ENCODE measurements at regions not wholly inside any gene's neighbourhood (a gene's known extent, or its start where the extent isn't known, plus 50 kb on each side); places are given as distances from the start of the nearest gene placed in this dataset.
A peak's percentile ranks its signal among the peaks of the same experiment; 100 is the strongest.

- H3K9me3 ChIP-seq (ENCODE audit: insufficient read depth, low read length), result no peaks in the 10 kb centered on the region
- no peak for TF ChIP-seq SUZ12 (IDR thresholded peaks at IDR 0.05; ENCODE audit: extremely low read depth, insufficient read depth, insufficient read length)
- TF ChIP-seq YY1 (IDR thresholded peaks at IDR 0.05; ENCODE audit: insufficient read depth, insufficient read length), result no peak
- TF ChIP-seq ZNF274 (IDR thresholded peaks at IDR 0.05; ENCODE audit: low read depth, low read length), result no peak
- H3K9ac ChIP-seq (ENCODE audit: insufficient read length, low read depth), result no peak overlapping the region
- H3K4me1 ChIP-seq (ENCODE audit: insufficient read depth, insufficient read length), result no peaks in the 10 kb centered on the region
- DNase-seq (ENCODE audit: low read depth, low spot score), result no peak
- H3K27me3 ChIP-seq (ENCODE audit: insufficient read depth, insufficient read length), result no peaks in the 10 kb centered on the region
- no peak overlapping the region for H3K4me3 ChIP-seq (ENCODE audit: insufficient read length, low read depth)
- H3K36me3 ChIP-seq (ENCODE audit: insufficient read depth, insufficient read length, low read length), result no peaks in the 10 kb centered on the region
These were observed 1275.3 kb upstream of the TENM3 start for GRCh38 chr4:180967936-180968335.

GRCh38 chr4:180973894-180974293 lies 1269.3 kb upstream of the TENM3 start:
- no peak for TF ChIP-seq YY1 (IDR thresholded peaks at IDR 0.05; ENCODE audit: insufficient read depth, insufficient read length)
- no peak overlapping the region for H3K4me3 ChIP-seq (ENCODE audit: insufficient read length, low read depth)
- no peaks in the 10 kb centered on the region for H3K4me1 ChIP-seq (ENCODE audit: insufficient read depth, insufficient read length)
- no peaks in the 10 kb centered on the region for H3K27me3 ChIP-seq (ENCODE audit: insufficient read depth, insufficient read length)
- H3K9me3 ChIP-seq (ENCODE audit: insufficient read depth, low read length), result no peaks in the 10 kb centered on the region
- no peak for DNase-seq (ENCODE audit: low read depth, low spot score)
- H3K36me3 ChIP-seq (ENCODE audit: insufficient read depth, insufficient read length, low read length), result no peaks in the 10 kb centered on the region
- no peak overlapping the region for H3K9ac ChIP-seq (ENCODE audit: insufficient read length, low read depth)

- no peak overlapping the region for H3K9ac ChIP-seq (ENCODE audit: insufficient read length, low read depth)
- H3K36me3 ChIP-seq (ENCODE audit: insufficient read depth, insufficient read length, low read length), result no peaks in the 10 kb centered on the region
- DNase-seq (ENCODE audit: low read depth, low spot score), result no peak
- H3K9me3 ChIP-seq (ENCODE audit: insufficient read depth, low read length), result no peaks in the 10 kb centered on the region
- H3K27me3 ChIP-seq (ENCODE audit: insufficient read depth, insufficient read length), result no peaks in the 10 kb centered on the region
- H3K4me1 ChIP-seq (ENCODE audit: insufficient read depth, insufficient read length), result no peaks in the 10 kb centered on the region
- no peak overlapping the region for H3K4me3 ChIP-seq (ENCODE audit: insufficient read length, low read depth)
- TF ChIP-seq ZNF274 (IDR thresholded peaks at IDR 0.05; ENCODE audit: low read depth, low read length) (no peak), SUZ12 (IDR thresholded peaks at IDR 0.05; ENCODE audit: extremely low read depth, insufficient read depth, insufficient read length) (no peak), YY1 (IDR thresholded peaks at IDR 0.05; ENCODE audit: insufficient read depth, insufficient read length) (no peak)
These were observed 1252.3 kb upstream of the TENM3 start for GRCh38 chr4:180990931-180991330.

- no peak overlapping the region for H3K4me3 ChIP-seq (ENCODE audit: insufficient read length, low read depth)
- DNase-seq (ENCODE audit: low read depth, low spot score), result peak; percentile 22
- no peaks in the 10 kb centered on the region for H3K27me3 ChIP-seq (ENCODE audit: insufficient read depth, insufficient read length)
- H3K9ac ChIP-seq (ENCODE audit: insufficient read length, low read depth), result no peak overlapping the region
- no peaks in the 10 kb centered on the region for H3K4me1 ChIP-seq (ENCODE audit: insufficient read depth, insufficient read length)
- H3K9me3 ChIP-seq (ENCODE audit: insufficient read depth, low read length), result no peaks in the 10 kb centered on the region
- no peak for TF ChIP-seq ZNF274 (IDR thresholded peaks at IDR 0.05; ENCODE audit: low read depth, low read length)
- H3K36me3 ChIP-seq (ENCODE audit: insufficient read depth, insufficient read length, low read length), result no peaks in the 10 kb centered on the region
These were observed 1249.9 kb upstream of the TENM3 start for GRCh38 chr4:180993244-180993836.

GRCh38 chr4:180994722-180995121 lies 1248.5 kb upstream of the TENM3 start:
- Histone ChIP-seq H3K4me1 (ENCODE audit: insufficient read depth, insufficient read length) (no peaks in the 10 kb centered on the region), H3K4me3 (ENCODE audit: insufficient read length, low read depth) (no peak overlapping the region), H3K9me3 (ENCODE audit: insufficient read depth, low read length) (no peaks in the 10 kb centered on the region), H3K9ac (ENCODE audit: insufficient read length, low read depth) (no peak overlapping the region), H3K27me3 (ENCODE audit: insufficient read depth, insufficient read length) (no peaks in the 10 kb centered on the region), H3K36me3 (ENCODE audit: insufficient read depth, insufficient read length, low read length) (no peaks in the 10 kb centered on the region)
- DNase-seq (ENCODE audit: low read depth, low spot score), result no peak
- TF ChIP-seq SUZ12 (IDR thresholded peaks at IDR 0.05; ENCODE audit: extremely low read depth, insufficient read depth, insufficient read length), result no peak
- no peak for TF ChIP-seq YY1 (IDR thresholded peaks at IDR 0.05; ENCODE audit: insufficient read depth, insufficient read length)

- Histone ChIP-seq H3K27me3 (ENCODE audit: insufficient read depth, insufficient read length) (no peaks in the 10 kb centered on the region), H3K36me3 (ENCODE audit: insufficient read depth, insufficient read length, low read length) (no peaks in the 10 kb centered on the region), H3K9me3 (ENCODE audit: insufficient read depth, low read length) (no peaks in the 10 kb centered on the region), H3K4me1 (ENCODE audit: insufficient read depth, insufficient read length) (no peaks in the 10 kb centered on the region), H3K9ac (ENCODE audit: insufficient read length, low read depth) (no peak overlapping the region), H3K4me3 (ENCODE audit: insufficient read length, low read depth) (no peak overlapping the region)
- no peak for DNase-seq (ENCODE audit: low read depth, low spot score)
- TF ChIP-seq ZNF274 (IDR thresholded peaks at IDR 0.05; ENCODE audit: low read depth, low read length), result no peak
- no peak for TF ChIP-seq SUZ12 (IDR thresholded peaks at IDR 0.05; ENCODE audit: extremely low read depth, insufficient read depth, insufficient read length)
- TF ChIP-seq YY1 (IDR thresholded peaks at IDR 0.05; ENCODE audit: insufficient read depth, insufficient read length), result no peak
These were observed 1244.0 kb upstream of the TENM3 start for GRCh38 chr4:180999217-180999616.

GRCh38 chr4:181004056-181004455 lies 1239.1 kb upstream of the TENM3 start:
- Histone ChIP-seq H3K36me3 (ENCODE audit: insufficient read depth, insufficient read length, low read length) (no peaks in the 10 kb centered on the region), H3K27me3 (ENCODE audit: insufficient read depth, insufficient read length) (no peaks in the 10 kb centered on the region), H3K9me3 (ENCODE audit: insufficient read depth, low read length) (no peaks in the 10 kb centered on the region), H3K9ac (ENCODE audit: insufficient read length, low read depth) (no peak overlapping the region), H3K4me3 (ENCODE audit: insufficient read length, low read depth) (no peak overlapping the region), H3K4me1 (ENCODE audit: insufficient read depth, insufficient read length) (no peaks in the 10 kb centered on the region)
- DNase-seq (ENCODE audit: low read depth, low spot score), result no peak
- TF ChIP-seq ZNF274 (IDR thresholded peaks at IDR 0.05; ENCODE audit: low read depth, low read length) (no peak), SUZ12 (IDR thresholded peaks at IDR 0.05; ENCODE audit: extremely low read depth, insufficient read depth, insufficient read length) (no peak), YY1 (IDR thresholded peaks at IDR 0.05; ENCODE audit: insufficient read depth, insufficient read length) (no peak)

All from NT2/D1 (cell line).